Ovary (tissue), 3 donors: ENCODE measurements at regions not wholly inside any gene's neighbourhood (a gene's known extent, or its start where the extent isn't known, plus 50 kb on each side); places are given as distances from the start of the nearest gene placed in this dataset.

Experiments used
- CTCF ChIP-seq, 3 donors: fragments of 450-650 bp in 2 of 3; fragments of 200-600 bp in 1 of 3; IDR thresholded peaks; one replicate each; pipeline versions ENCODE4 v1.5.1 to v1.8.0; 2016 to 2022; ENCODE audit warnings: antibody characterized with exemption in 3 of 3, mild to moderate bottlenecking in 1 of 3
- POLR2A ChIP-seq: fragments of 450-650 bp; IDR thresholded peaks from one replicate; pipeline ENCODE4 v1.6.1; 2017; ENCODE audit warnings: antibody characterized with exemption, mild to moderate bottlenecking, moderate library complexity
- donor health status: DM: no; HTN: no; CAD: no.

- TF ChIP-seq CTCF (IDR thresholded peaks at IDR 0.05) (no peak), POLR2A (no peak)
Measured at GRCh38 chr2:188219541-188219940, 72.1 kb upstream of the GULP1 start.
